GM18861 (cell line): ENCODE measurements at regions not wholly inside any gene's neighbourhood (a gene's known extent, or its start where the extent isn't known, plus 50 kb on each side); places are given as distances from the start of the nearest gene placed in this dataset.

Experiments
- ATAC-seq: cut with Tn5 transposase; IDR thresholded peaks from one replicate; pipeline ENCODE4 v1.9.1; 2021; ENCODE audit not compliant: unreplicated experiment

DNA sequence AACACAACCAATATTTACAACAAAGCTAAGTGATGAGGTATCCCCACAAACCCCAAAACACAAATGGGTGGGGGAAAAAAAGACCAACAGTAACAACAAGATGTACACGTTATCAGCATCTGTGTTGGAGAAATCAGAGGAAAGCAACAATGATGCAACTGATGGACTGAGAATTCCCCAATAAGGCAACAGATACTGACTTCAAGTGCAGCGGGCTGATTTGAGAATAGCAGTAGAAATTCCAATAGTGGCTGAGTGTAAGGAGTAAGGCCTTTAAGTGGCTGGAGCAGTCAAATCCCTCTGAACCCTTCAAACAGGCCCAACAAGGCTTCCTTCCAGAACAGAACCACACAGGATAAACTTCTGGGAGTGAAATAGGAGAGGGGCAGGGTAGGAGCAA lies 97.6 kb downstream of the TM2D1 start:
- ATAC-seq: no peak

DNA sequence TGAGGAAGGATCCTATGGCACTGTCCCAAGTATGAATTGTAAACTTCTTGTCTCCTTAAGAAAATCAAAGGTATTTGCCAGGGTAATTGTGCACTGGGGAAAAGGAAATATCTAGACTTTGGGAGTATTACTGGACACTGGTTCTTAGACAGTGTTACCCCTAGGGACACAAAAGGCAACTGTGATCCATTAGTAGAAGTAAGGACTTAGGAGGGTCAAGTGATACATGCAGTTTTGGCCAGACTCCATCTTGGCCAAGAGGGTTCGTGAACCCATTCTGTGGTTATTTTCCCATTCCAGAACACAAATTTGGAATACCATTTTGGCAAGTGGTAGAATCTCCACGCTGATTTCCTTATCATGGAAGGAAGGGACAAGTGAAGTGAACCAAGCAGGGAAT lies 98.1 kb downstream of the TM2D1 start:
- ATAC-seq: no peak

DNA sequence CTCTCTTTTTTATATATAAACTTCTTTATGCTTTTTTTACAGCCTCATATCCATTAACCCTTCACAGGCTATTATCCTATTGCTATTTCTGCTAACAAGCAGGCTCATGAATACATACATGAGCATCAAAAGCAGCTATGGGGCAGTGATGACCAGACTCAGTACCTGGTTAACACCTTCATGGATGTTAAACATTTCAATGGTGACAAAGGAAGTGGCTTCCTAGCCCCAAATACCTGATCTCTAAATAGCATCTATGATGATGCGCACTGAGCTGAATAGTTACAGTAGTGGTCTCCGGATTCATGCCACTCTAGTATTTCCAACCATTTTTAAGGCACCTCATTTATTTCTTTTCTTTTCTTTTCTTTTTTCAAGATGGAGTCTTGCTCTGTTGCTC lies 101.1 kb downstream of the TM2D1 start:
- ATAC-seq: no peak

DNA sequence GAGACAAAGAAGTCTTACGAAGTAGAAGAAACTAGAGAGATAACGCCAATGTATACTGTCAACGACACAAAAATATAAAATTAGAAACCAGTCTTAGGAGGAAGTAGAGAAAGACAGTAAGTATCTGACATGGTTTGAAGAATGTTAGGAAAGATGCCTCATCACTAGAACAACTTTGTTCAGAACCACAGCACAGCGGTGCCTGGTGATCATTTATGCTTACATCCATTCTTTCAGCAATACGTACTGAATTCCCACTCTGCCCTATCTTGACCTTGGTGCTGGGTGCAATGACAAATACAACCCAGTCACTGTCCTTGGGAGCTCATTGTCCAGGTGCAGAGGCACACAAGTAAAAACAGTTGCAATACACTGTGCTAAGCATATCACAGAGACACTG lies 104.4 kb downstream of the TM2D1 start:
- no peak for ATAC-seq

DNA sequence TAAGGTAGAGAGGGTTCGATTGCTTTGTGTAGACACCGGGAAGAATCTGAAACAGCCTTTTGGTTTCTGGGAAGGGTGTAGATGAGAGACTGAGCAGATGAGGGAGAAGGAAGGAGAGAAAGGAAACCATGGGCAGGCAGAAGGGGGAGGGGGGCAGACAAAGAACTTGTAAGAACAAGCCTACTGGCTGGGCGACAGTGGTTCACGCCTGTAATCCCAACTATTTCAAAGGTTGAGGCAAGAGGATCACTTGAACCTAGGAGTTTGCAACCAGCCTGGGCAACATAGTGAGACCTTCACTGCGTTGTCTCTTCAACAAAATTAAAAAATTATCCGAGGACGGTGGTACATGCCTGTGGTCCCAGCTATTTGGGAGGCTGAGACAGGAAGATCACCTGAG lies 106.2 kb downstream of the TM2D1 start:
- ATAC-seq: no peak

DNA sequence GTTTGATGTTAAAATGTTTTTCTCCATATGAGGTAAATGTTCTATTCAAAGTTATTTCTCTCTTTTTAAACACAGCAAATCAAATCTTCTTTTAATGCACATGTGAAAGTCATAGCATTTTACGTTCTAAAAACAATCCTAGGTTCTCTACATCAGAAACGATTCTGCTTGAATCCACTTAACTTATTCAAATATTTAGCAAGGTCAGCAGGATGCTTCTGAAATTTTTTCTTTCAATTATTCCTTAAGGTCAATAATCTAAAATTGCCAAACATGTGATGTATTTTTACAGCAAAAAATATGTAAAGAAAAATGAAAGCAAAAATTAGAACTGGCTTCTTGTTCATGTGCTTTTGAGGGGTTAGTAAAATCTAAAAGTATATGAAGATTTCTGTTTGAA lies 106.7 kb downstream of the TM2D1 start:
- ATAC-seq: no peak

DNA sequence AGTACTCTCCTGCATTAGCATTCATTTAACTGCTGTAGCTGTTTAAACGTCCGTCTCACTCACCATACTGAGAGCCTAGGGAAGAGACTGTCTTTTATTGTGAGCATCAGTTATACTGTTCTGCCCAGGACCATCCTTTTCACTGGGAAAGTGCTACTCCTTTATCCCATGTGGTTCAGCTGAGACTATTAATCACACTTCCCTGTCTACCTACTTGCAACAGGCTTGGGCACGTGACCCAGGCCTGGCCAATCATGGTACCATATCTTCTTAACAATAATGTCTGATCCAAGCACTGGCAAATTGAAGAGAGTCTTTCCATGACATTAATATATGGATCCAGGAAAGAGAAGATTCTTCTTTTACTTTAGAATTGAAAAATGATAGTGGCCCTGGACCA lies 108.1 kb downstream of the TM2D1 start:
- ATAC-seq: no peak

DNA sequence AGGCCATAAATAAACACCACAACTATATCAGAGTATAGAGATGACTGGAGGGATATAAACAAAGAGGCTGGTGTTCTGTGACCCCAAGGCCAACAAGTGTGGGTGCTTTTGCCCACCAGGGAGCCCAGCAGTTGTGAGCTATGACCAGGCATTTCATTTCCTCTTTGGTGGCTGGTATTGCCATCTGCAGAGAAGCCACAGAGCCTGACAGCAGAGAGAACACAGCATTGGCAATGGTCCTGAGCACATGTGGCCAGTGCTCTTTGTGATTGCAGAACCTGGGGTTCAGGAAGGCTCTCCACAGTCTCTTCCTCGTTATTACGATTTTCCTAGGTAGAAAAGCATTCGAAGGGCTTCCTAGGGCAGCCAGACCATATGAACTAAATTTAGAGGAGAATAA lies 112.3 kb downstream of the TM2D1 start:
- ATAC-seq: no peak

DNA sequence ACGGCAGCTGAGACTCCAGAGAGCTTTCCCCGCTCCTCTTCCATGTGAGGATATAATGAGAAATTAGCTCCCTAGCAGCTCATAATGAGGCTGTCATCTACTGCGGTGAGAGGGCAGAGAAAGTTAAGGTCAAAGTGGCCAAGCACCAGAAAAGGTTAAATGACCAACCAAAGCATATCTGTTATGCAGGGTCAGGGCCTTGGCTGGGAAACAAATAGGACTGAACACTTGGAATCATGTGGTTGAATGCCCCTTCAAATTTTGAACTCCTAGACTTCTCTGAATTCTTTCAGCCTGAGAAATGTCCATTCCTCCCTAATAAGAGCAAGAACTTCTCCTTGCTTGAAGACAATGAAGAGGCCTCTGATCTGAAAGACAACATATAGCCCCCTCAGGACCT lies 115.9 kb downstream of the TM2D1 start:
- no peak for ATAC-seq

DNA sequence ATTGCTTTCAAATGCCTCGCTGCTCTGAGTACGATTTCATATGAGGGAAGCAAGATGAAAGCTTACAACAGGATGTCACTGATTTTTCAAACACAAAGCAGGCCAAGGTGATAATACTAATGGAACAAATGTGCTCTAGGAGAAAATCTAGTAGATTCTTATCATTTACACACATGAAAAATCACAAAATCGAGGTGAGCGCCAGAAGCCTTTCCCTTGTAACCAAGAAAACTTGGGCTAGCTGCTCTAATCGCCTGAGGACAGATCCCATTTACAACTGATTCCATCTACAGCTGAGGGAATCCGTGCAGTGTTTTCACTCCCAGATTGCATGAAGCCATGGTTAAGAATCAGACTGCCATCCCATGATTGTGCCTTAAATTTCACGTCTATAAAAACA lies 117.5 kb downstream of the TM2D1 start:
- ATAC-seq: no peak

DNA sequence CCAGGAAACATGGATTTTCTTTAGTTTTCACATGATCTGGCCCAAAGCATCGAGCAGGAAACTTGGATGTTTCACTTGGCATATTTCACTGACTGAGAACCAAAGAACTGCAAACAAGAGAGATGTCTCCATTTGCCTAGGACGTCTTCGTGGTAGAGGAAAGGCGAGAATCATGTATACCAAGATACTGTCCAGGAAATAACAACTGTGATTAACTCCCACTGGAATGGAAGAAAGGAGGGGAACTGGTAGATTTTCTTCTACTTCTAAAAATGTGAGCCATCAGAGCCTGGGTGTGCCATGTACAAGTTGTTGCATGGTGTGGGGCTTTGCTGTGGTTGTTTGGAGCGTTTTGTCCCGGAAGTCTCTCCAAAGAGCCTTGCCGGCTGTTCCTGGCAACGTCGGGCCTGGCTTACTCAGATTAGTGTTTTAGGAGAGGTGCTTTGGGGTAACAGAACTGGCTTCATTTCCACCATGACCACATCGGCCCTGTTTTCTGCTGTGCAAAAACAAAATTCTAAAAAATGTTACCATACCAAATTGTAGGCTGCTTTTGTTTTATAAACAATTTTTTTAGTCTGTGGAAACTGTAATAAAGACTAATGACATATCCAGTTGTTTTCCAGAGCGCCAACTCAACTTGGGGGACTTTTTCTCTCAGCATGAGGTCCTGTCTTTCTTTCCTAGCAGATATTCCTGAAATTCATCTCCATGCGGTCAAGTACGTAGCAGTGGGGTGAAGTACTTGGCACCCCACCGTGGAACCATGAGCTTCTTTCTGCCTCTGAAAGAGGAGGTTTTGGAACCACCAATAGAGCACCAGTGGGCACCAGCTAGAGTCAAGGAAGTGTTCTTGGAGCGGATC lies 118.3 kb downstream of the TM2D1 start:
- no peak for ATAC-seq

DNA sequence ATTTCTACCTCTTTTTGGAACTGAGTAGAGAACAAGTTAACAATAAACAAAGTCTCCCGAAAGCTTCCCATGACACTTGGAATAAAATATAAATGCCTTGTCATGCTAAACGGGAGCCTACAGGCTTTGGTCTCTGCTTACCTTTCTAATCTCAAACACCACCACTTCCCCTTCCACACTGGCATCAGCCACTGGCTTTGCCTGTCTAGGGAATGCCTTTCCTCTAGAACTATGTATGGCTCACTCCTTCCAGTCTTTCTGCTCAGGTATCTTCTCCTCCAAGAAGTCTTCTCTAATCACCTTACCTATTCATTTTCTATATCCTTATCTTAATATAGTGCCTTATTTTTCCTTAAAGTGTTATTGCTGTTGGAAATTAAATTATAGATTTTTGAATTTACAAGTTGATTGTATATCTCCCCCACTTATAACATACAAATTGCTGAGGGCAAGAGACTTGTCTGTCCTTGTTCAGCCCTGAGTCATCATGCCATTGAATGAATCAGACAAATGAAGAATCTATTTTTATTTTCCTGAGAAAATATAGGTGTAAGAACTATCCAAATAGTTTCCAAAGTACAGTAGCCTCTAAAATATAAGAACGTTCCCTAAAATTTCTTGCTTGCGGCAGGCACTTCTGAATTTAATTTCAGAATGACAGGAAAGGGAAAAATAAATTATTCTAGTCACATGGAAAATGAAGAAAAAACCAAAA lies 119.2 kb downstream of the TM2D1 start:
- ATAC-seq: no peak

DNA sequence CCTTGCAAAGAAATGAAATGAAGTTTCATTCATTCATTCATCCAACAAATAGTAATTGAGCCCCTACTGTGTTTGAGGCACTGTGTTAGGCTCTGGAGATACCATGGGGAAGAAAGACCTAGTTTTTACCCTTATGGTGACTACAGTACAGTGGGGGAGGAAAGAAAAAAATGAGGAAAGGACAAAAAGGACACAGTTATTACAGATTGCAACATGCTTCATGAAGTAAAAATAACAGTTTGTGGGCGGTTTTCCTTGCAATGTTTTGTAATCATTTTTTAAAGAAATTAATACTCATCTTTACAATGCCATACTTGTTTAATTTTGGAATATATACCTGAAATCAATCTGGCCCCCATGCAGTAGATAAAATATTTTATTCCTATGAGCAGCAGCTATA lies 120.3 kb downstream of the TM2D1 start:
- no peak for ATAC-seq

DNA sequence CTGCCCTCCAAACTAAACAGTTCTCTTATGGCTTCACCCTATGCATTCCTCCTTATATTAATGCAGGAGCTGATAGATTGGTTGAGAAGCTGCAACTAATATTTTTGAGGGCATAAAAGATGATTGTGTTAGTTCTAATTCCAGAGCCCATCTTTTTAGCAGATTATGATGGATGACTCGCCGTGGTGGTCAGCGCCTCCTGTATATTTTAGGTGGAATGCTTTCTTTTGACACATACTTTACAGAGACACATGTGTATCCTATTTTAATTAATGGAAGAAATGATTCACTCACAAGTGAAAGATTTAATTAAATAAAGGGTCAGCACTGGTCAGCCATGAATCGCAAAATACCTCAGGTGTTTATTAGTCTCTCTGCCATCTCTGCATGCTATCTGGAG lies 120.7 kb downstream of the TM2D1 start:
- no peak for ATAC-seq

DNA sequence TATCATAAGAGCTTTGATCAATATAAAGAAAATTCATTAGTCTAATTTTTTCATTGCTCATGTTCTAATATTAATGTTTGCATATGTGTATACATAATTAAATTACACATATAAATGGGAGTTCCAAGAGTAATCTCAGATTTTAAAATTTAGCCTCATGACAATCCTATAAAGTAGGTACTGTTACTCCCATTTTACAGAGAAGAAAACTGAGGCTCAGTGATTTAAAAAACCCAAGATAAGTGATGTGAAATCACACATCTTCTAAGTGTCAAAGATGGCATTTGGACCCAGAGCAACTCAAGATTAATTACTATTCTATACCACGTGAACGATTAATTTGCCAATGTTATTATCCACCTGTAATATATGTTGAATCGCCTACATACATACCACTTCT lies 122.3 kb downstream of the TM2D1 start:
- no peak for ATAC-seq

DNA sequence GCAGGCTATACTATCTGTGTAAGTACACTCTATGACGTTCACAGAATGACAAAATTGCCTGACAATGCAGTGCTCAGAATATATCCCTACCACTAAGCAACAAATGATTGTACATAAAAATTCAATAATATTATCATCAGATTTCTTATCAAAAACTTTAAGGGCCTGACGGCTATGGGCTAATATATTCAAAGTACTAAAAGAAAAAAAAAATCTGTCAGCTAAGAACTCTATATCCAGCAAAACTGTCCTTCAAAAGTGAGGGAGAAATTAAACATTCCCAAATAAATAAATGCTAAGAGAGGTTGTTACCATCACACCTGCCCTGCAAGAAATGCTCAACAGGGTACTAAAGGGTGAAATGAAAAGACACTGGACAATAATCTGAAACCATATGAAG lies 127.3 kb downstream of the TM2D1 start:
- no peak for ATAC-seq

DNA sequence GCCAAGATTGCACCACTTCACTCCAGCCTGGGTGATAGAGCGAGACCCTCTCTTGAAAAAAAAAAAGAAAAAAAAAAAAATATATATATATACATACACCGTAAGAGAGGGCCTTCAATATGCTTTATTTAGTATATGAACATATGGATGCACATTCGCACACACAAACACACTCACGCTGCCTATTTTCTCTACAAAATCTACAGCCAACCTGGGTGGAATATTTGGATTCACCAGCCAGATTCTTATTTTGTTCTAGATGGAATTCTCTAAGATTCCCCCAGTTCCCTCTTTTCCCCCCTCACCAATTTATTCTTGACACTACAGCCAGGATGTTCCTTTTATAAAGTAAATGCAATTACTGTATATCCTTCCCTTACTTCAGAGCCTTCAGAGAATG lies 131.6 kb downstream of the TM2D1 start:
- no peak for ATAC-seq

DNA sequence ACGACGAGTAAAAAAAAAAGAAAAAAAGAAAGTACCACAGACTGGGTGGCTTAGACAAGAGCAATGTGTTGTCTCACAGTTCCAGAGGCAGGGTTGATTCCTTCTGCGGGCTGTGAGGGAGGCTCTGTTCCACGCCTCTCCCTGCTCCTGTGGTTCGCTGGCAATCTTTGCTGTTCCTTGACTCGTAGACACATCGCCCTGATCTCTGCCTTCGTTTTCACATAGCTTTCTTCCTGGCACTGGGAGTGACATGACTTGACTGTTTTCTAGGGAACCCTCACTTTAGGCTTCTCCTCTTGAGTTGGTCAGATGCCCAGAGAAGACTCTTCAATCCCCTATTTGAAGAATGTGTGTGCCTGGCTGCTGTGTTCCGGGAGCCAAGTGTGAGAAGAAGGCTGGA lies 133.6 kb downstream of the TM2D1 start:
- ATAC-seq: no peak

DNA sequence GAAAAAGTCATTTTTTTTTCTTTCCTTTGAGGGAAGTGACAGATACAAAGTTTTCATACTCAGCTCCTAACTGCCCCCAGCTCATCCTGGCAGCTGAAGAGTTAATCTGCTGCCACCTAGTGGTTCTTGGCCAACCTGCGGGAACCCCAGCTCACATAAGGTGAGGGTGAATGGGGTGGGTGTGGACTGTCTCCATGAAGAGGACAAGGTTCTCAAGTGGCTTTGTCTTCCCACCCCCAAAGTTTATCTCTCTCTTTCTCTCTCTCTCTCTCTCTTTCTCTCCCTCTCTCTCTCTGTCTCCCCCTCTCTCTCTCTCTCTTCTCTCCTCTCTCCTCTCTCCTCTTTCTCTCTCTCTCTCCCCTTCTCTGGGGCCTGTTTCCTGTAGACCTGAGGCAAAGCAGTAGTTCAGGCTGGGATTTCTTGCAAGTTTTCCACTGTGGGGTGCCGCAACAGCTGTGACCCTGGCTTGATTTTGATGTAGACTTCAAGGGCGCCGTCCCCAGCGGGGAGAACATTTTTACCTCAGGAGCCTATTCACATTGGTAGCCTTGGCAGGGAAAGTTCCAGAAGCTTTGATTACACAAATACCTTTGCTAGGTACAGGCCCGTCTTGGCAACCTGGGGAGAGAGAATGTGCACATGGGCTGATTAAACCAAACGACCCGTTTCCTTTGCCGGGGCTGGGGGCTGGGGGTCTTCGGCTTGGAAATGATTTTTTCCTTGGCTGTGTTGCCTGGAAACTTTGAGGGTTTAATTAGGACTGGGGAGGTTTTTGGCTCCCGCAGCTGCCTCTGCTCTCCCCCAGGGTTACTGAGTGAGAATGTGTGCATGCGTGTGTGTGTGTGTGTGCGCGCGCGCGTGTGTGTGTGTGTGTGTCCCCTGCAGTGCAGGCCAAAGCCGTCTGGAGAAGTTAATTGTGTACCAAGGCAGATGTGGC lies 135.9 kb downstream of the TM2D1 start:
- ATAC-seq: peak; percentile 92

DNA sequence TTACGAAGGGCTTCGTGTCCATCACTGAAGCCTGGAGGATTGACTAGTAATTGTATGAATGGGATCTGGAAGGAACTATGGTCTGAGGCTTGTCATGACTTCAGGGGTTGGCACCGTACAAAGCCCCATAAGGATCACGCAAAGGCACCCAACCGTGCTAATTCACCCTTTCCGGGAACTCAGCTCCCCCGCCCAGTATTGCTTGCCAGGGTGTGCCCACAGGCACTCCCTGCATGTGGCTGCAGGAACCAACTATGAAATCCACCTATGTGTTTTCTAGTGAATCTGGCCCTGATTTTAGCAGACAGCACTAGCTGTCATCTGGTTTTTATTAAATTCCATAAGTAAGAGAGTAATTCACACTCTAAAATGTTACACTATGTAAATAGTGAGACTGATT lies 139.2 kb downstream of the TM2D1 start:
- no peak for ATAC-seq

DNA sequence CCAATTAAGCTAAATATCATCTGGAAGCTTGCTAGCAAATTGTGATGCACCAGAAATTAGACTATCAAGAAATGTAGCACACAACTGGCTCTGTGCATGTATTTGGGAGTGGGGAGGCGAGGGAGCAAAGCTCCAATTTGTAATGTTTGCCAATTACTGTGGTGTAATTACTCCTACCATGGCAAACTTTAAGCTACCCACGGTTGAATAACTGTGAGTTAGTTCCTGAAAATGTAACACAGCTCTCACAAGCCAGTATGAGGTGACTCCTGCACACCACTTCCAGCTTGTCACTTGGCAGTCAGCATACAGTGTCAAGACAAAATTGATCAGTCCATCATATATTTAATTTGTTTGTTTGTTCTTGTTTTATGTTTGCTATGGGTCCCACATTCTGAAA lies 141.2 kb downstream of the TM2D1 start:
- no peak for ATAC-seq

DNA sequence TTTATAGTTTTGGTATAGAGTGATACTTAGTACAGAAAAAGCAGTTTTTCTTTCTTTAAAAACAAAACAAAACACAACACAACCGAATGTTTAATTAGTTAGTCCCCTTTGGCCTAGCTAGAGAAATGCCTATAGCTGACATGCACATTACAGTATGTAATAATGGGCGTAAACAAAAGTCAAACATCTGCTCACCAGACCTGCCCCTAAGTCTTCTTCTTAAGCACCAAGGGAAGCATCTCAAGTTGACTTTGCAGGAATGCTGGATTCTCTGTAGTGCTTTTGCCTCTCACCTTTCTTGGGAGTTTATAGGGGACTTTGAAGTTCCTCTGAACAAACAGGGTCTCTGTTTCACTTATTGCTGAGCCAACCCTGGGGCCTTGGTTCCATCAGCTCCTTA lies 143.7 kb downstream of the TM2D1 start:
- ATAC-seq: no peak
